BLaER1 (cell line): ENCODE measurements at regions not wholly inside any gene's neighbourhood (a gene's known extent, or its start where the extent isn't known, plus 50 kb on each side); places are given as distances from the start of the nearest gene placed in this dataset.

ENCODE experiments used
- H3K27ac ChIP-seq: shearing (Covaris generic); formaldehyde crosslinking; 2 replicates; pipeline ENCODE4 v1.8.1; 2022
- H3K27me3 ChIP-seq: shearing (Covaris generic); formaldehyde crosslinking; 2 replicates; pipeline ENCODE4 v1.8.1; 2022
- H3K36me3 ChIP-seq: shearing (Covaris generic); formaldehyde crosslinking; 2 replicates; pipeline ENCODE4 v1.8.1; 2022
- H3K4me1 ChIP-seq: shearing (Covaris generic); formaldehyde crosslinking; 2 replicates; pipeline ENCODE4 v1.8.1; 2022
- H3K4me2 ChIP-seq: shearing (Covaris generic); formaldehyde crosslinking; 2 replicates; pipeline ENCODE4 v1.8.1; 2022
- H3K4me3 ChIP-seq: shearing (Covaris generic); formaldehyde crosslinking; 2 replicates; pipeline ENCODE4 v1.8.1; 2022
- H3K9ac ChIP-seq: shearing (Covaris generic); formaldehyde crosslinking; 2 replicates; pipeline ENCODE4 v1.8.1; 2022
- H3K9me3 ChIP-seq: shearing (Covaris generic); formaldehyde crosslinking; 2 replicates; pipeline ENCODE4 v1.8.1; 2022
- H4K20me1 ChIP-seq: shearing (Covaris generic); formaldehyde crosslinking; 2 replicates; pipeline ENCODE4 v1.8.1; 2022
- Cebpa-rat ChIP-seq: shearing (Covaris generic); IDR thresholded peaks from 2 replicates; pipeline ENCODE4 v1.8.1; 2022

DNA sequence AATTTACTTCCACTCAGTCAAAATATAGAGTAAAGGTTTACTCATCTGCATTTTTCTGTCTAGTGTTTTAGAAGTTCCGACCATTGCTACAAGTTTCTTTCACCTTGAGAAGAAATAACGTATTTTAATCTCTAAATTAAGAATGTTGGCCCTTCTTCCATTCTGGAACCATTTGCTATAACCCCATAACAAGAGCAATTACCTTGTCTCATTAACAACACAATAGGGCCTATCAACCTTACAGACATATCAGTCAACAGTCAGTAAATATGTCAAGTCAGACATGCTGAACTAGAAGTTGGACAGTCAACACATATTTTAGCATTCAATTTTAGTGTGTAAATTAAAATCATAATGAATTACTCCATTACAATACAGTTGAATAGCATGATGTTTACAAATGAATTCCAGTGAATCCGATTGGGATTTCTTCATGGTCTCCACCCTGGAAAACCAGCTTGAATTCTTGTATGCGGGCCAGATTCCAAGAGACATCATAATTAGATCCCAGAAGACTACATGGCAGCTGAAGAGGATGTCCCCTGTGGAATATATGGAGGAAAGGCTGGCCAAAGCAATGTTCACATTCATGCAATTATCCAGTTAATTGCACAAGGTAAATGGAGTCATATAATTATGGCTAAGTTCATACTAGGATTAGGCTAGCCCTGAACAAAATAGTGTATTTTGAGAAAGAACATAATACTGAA lies 196.2 kb upstream of the TARS1 start:
- Histone ChIP-seq H3K9ac (no peak overlapping the region), H3K4me1 (peaks cover 10% of the 10 kb centered on the region), H3K36me3 (no peaks in the 10 kb centered on the region), H3K4me2 (no peak overlapping the region), H3K27ac (no peak overlapping the region), H3K27me3 (no peaks in the 10 kb centered on the region), H3K9me3 (no peaks in the 10 kb centered on the region), H4K20me1 (no peaks in the 10 kb centered on the region), H3K4me3 (no peak overlapping the region)
- no peak for TF ChIP-seq Cebpa-rat

DNA sequence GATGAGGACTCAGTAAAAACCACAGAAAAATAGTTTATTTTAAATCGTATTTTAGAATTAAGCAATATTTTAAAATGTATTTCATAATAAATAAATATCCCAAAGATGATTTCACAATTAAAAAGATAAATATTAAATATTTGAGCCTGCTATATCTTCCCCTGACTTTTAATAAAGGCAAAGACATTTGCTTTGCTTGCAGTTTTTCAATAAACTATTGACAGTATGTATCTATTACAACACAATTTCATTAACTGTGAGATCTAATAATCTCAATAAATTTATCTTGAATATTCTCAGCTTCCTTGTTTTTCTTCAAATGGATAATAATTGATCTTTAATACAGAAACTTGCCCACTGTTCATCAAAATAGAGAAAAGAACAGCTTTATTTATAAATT lies 186.2 kb upstream of the TARS1 start:
- Histone ChIP-seq H3K4me2 (no peak overlapping the region), H3K4me1 (no peaks in the 10 kb centered on the region), H3K4me3 (no peak overlapping the region), H3K9ac (no peak overlapping the region), H4K20me1 (no peaks in the 10 kb centered on the region), H3K9me3 (no peaks in the 10 kb centered on the region), H3K36me3 (no peaks in the 10 kb centered on the region), H3K27ac (no peak overlapping the region), H3K27me3 (no peaks in the 10 kb centered on the region)
- TF ChIP-seq Cebpa-rat: no peak

DNA sequence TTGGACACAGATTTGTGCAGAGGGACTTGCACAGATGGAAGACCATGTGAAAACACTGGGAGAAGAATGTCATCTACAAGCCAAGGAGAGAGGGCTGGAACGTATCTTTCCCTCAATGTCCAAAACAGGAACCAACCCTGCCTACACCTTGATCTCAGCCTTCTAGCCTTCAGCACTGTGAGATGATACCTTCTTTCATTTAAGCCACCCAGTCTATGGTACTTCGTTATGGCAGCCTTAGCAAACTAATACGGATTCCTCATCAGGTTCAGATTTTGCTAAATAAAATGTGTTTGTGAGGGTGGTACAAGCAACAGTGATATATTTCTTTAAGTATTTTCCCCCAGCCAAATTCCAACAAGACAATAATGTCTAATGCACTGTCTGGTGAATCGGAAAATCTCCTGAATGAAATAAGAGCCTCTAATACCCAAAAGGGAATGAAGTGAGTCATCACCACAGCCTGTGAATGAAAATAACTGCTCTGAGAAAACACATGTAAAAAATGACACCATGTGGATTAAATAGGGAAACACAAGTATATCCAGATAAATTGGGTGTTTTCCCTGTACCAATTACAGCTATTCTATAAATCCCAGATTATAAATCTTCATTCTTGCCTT lies 182.8 kb upstream of the TARS1 start:
- H3K27ac ChIP-seq: no peak overlapping the region
- H3K9ac ChIP-seq: no peak overlapping the region
- no peaks in the 10 kb centered on the region for H3K9me3 ChIP-seq
- H3K36me3 ChIP-seq: no peaks in the 10 kb centered on the region
- no peak overlapping the region for H3K4me2 ChIP-seq
- H4K20me1 ChIP-seq: no peaks in the 10 kb centered on the region
- H3K4me1 ChIP-seq: no peaks in the 10 kb centered on the region
- no peaks in the 10 kb centered on the region for H3K27me3 ChIP-seq
- TF ChIP-seq Cebpa-rat: no peak
- no peak overlapping the region for H3K4me3 ChIP-seq

DNA sequence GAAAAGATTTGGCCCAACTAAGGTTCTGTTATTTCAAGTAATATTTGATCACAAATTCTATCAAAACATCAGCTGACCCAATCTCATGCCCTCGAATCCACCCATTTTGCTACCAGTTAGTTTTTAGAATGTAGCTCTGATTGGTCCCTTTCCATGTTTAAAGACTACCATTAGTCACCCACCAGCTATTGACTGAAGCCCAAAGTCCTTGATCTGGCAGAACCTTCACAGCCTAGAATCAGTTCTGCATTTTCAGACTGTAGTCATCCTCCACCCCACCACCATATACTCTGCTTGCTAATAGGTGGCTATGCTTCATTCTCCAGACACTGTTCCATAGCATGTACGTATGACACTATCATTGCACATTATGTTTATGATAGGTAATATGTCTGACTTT lies 182.2 kb upstream of the TARS1 start:
- no peak overlapping the region for H3K9ac ChIP-seq
- no peaks in the 10 kb centered on the region for H3K36me3 ChIP-seq
- no peak for TF ChIP-seq Cebpa-rat
- H3K27me3 ChIP-seq: no peaks in the 10 kb centered on the region
- H4K20me1 ChIP-seq: no peaks in the 10 kb centered on the region
- H3K4me3 ChIP-seq: no peak overlapping the region
- H3K9me3 ChIP-seq: no peaks in the 10 kb centered on the region
- H3K4me1 ChIP-seq: no peaks in the 10 kb centered on the region
- H3K4me2 ChIP-seq: no peak overlapping the region
- H3K27ac ChIP-seq: no peak overlapping the region

DNA sequence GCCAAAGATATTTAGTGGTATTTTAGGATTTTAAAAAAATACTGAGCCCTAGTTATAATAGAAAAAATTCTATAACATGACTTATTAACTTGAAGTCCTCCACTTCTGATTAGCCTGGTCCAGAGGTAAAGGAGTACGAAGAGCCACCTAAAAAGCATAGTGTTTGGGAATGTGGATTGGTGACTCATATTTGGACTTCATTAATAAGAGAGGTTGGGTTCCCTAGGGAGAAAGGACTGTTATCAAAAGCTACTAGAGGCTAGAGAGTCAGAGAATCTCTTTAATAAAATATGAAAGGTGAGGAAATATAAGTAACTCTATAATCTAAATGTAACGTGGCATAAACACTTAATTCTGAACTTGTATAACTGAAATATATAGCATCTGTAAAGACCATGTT lies 180.7 kb upstream of the TARS1 start:
- Histone ChIP-seq H3K4me3 (no peak overlapping the region), H3K36me3 (no peaks in the 10 kb centered on the region), H3K27me3 (no peaks in the 10 kb centered on the region)

DNA sequence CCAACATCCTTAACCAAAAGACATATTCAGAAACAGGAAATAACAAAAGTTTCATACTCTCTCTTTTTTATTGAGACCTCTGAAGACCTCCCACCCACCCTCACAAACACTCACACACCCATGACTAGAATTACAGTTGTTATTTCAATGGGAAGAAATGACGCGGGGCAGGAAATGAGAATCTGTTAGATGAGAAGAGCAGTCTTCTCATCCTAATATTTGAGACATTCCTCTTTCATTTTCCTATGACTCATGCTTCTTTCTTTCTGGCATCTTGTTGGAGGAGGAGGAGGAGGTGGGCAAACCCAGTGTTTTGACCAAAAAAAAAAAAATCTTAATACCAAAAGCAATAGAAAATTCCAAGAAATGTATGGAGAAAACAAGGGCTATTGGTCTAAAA lies 179.5 kb upstream of the TARS1 start:
- Histone ChIP-seq H3K4me2 (no peak overlapping the region), H3K27ac (no peak overlapping the region), H3K9ac (no peak overlapping the region), H3K36me3 (no peaks in the 10 kb centered on the region), H3K4me3 (no peak overlapping the region), H4K20me1 (no peaks in the 10 kb centered on the region), H3K4me1 (no peaks in the 10 kb centered on the region), H3K27me3 (no peaks in the 10 kb centered on the region), H3K9me3 (no peaks in the 10 kb centered on the region)
- no peak for TF ChIP-seq Cebpa-rat

More for the DNA sequence above, 180.7 kb upstream of the TARS1 start:
- no peak overlapping the region for H3K27ac ChIP-seq
- no peaks in the 10 kb centered on the region for H4K20me1 ChIP-seq
- H3K9me3 ChIP-seq: no peaks in the 10 kb centered on the region
- TF ChIP-seq Cebpa-rat: no peak
- no peak overlapping the region for H3K9ac ChIP-seq
- H3K4me1 ChIP-seq: no peaks in the 10 kb centered on the region
- no peak overlapping the region for H3K4me2 ChIP-seq

DNA sequence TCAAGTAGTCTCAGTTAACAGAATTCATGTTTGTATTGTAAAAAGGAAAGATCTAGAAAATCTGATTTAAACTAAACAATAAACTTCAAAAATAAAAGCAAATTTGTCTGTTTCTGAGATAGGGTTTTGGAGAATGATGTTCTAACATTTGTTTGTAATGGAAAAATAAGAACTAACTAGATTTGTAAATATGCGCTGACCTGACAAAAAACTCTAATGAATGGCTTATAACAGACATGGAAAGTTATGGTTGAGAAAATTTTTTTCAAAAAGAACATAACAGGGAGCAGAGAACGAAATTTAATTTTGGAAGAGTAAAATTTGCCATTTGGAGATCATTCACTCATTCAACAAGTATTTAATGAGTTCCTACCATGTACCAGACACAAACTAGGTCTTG lies 179.0 kb upstream of the TARS1 start:
- H3K4me3 ChIP-seq: no peak overlapping the region

DNA sequence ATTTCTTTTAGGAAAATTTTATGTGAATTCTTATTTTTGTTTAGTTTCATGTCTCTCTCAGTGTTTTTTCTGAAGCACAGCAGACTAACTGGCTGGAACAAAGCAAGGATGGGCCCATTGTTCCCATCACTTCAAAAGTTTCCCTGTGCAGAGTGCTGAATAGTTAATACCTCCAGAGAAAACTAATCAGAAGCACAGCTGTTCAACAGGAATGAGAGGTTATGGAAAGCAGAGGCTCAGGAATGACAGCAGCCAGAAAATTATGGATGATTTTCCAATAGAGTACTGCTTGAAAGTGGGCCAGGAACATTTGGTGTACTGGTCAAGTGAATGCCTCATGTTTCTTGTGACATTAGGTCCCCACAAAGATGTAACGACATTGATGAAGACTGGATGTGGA lies 173.0 kb upstream of the TARS1 start:
- Histone ChIP-seq H3K36me3 (no peaks in the 10 kb centered on the region), H3K9me3 (no peaks in the 10 kb centered on the region), H3K27ac (no peak overlapping the region), H3K4me2 (no peak overlapping the region), H3K4me3 (no peak overlapping the region), H3K9ac (no peak overlapping the region), H3K27me3 (no peaks in the 10 kb centered on the region), H3K4me1 (no peaks in the 10 kb centered on the region), H4K20me1 (no peaks in the 10 kb centered on the region)
- TF ChIP-seq Cebpa-rat: no peak

More for the DNA sequence above, 179.0 kb upstream of the TARS1 start:
- H4K20me1 ChIP-seq: no peaks in the 10 kb centered on the region
- H3K9ac ChIP-seq: no peak overlapping the region
- no peaks in the 10 kb centered on the region for H3K9me3 ChIP-seq
- no peaks in the 10 kb centered on the region for H3K36me3 ChIP-seq
- H3K27ac ChIP-seq: no peak overlapping the region
- no peak for TF ChIP-seq Cebpa-rat
- H3K27me3 ChIP-seq: no peaks in the 10 kb centered on the region
- no peak overlapping the region for H3K4me2 ChIP-seq
- H3K4me1 ChIP-seq: no peaks in the 10 kb centered on the region

DNA sequence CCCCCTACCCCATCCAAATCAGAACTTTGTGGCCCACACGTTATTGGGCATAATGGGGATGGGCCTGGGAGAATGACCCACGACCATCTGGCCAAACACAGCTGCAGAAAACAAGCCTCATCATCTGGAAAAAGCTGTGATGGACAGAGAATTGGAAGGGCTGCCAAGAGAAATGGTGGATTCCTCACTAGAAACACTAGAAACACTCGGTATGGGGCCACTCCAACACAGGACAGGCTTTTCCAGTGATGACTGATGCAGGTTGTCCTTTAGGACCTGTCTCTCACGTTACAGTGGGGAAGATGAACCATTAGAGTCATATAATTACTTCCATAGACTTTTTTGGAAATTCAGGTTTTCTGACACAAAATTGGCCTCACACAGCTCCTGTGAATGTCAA lies 172.4 kb upstream of the TARS1 start:
- Histone ChIP-seq H3K4me1 (no peaks in the 10 kb centered on the region), H3K4me2 (no peak overlapping the region), H4K20me1 (no peaks in the 10 kb centered on the region), H3K9ac (no peak overlapping the region), H3K27me3 (no peaks in the 10 kb centered on the region), H3K4me3 (no peak overlapping the region), H3K36me3 (no peaks in the 10 kb centered on the region), H3K9me3 (no peaks in the 10 kb centered on the region), H3K27ac (no peak overlapping the region)
- no peak for TF ChIP-seq Cebpa-rat

DNA sequence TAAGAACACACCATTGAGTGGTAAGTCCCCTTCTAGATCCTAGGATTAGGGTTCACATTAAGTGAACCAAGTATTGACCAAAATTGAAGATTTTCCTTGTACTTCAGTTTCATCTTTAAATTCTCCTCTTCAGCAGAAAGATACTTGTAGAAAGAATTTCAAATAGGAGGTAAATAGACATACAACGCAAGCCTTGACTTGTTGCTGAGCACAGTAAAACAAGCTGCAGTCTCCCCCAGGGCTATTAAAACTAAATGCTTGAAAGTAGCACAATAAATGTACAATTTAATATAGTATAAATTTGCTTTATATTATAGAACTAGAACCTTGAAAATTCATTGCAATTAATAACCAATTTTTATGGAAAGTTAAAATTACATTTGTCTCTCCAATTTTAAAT lies 170.1 kb upstream of the TARS1 start:
- TF ChIP-seq Cebpa-rat: no peak
- no peaks in the 10 kb centered on the region for H3K27me3 ChIP-seq
- no peaks in the 10 kb centered on the region for H4K20me1 ChIP-seq
- no peak overlapping the region for H3K9ac ChIP-seq
- no peak overlapping the region for H3K27ac ChIP-seq
- no peak overlapping the region for H3K4me2 ChIP-seq
- no peaks in the 10 kb centered on the region for H3K9me3 ChIP-seq
- no peak overlapping the region for H3K4me3 ChIP-seq
- no peaks in the 10 kb centered on the region for H3K36me3 ChIP-seq
- H3K4me1 ChIP-seq: no peaks in the 10 kb centered on the region
